ENCODE measurements at regions not wholly inside any gene's neighbourhood (a gene's known extent, or its start where the extent isn't known, plus 50 kb on each side); places are given as distances from the start of the nearest gene placed in this dataset.

- H3K4me1 ChIP-seq (ENCODE audit: control insufficient read depth in 4 of 4, insufficient read depth in 4 of 4, low read length in 3 of 4), result no peaks in the 10 kb centered on the region
- 74% methylated on average over 6 of the region's 6 CpGs for WGBS
Measured at GRCh38 chr10:44301781-44302355, 83.0 kb downstream of the CXCL12 start.

More at GRCh38 chr10:44301781-44302355, 83.0 kb downstream of the CXCL12 start:
- no peak for DNase-seq (ENCODE audit: low spot score)
- Histone ChIP-seq H3K9me3 (ENCODE audit: control insufficient read depth in 4 of 4, low read length in 3 of 4) (no peaks in the 10 kb centered on the region), H3K9ac (ENCODE audit: low read depth in 1 of 2, low read length in 2 of 2) (no peak overlapping the region), H3K27me3 (ENCODE audit: control insufficient read depth in 4 of 4, insufficient read depth in 4 of 4, low read length in 3 of 4) (no peaks in the 10 kb centered on the region), H3K4me3 (ENCODE audit: low read depth in 1 of 3, low read length in 3 of 3) (no peak overlapping the region), H3K36me3 (ENCODE audit: control insufficient read depth in 4 of 4, insufficient read depth in 3 of 4, low read depth in 1 of 4, low read length in 3 of 4) (no peaks in the 10 kb centered on the region), H3K27ac (ENCODE audit: low read depth in 1 of 2, low read length in 2 of 2) (no peak overlapping the region)
- TF ChIP-seq HNF4A (conservative IDR thresholded peaks at IDR 0.05) (no peak), TAF1 (conservative IDR thresholded peaks at IDR 0.05) (no peak), FOXA2 (IDR thresholded peaks at IDR 0.05) (no peak), NR2F2 (IDR thresholded peaks at IDR 0.05) (no peak), ATF3 (IDR thresholded peaks at IDR 0.05) (no peak), EGR1 (IDR thresholded peaks at IDR 0.05; ENCODE audit: low read depth in 2 of 2) (no peak), FOXA1 (IDR thresholded peaks at IDR 0.05) (no peak), RXRA (IDR thresholded peaks at IDR 0.05) (no peak), GABPA (IDR thresholded peaks at IDR 0.05 in 1 of 2, conservative IDR thresholded peaks at IDR 0.05 in 1 of 2) (no peak), CTCF (IDR thresholded peaks at IDR 0.05; ENCODE audit: low read depth, low read length, missing input control) (no peak), SP1 (IDR thresholded peaks at IDR 0.05) (no peak), HNF4G (IDR thresholded peaks at IDR 0.05) (no peak), YY1 (IDR thresholded peaks at IDR 0.05) (no peak), REST (IDR thresholded peaks at IDR 0.05) (no peak), JUND (IDR thresholded peaks at IDR 0.05) (no peak), RAD21 (IDR thresholded peaks at IDR 0.05) (no peak)
- TF ChIP-seq, protein P1, sequence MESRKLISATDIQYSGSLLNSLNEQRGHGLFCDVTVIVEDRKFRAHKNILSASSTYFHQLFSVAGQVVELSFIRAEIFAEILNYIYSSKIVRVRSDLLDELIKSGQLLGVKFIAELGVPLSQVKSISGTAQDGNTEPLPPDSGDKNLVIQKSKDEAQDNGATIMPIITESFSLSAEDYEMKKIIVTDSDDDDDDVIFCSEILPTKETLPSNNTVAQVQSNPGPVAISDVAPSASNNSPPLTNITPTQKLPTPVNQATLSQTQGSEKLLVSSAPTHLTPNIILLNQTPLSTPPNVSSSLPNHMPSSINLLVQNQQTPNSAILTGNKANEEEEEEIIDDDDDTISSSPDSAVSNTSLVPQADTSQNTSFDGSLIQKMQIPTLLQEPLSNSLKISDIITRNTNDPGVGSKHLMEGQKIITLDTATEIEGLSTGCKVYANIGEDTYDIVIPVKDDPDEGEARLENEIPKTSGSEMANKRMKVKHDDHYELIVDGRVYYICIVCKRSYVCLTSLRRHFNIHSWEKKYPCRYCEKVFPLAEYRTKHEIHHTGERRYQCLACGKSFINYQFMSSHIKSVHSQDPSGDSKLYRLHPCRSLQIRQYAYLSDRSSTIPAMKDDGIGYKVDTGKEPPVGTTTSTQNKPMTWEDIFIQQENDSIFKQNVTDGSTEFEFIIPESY (IDR thresholded peaks at IDR 0.05), result no peak
- TF ChIP-seq, protein P2, sequence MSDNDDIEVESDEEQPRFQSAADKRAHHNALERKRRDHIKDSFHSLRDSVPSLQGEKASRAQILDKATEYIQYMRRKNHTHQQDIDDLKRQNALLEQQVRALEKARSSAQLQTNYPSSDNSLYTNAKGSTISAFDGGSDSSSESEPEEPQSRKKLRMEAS (IDR thresholded peaks at IDR 0.05), result no peak

Measured in liver (tissue), 8 donors.